Stomach (tissue), 8 donors: ENCODE measurements at regions not wholly inside any gene's neighbourhood (a gene's known extent, or its start where the extent isn't known, plus 50 kb on each side); places are given as distances from the start of the nearest gene placed in this dataset.
"Not testable (repeated sequence)": the region's sequence is repeated elsewhere in the genome, so short reads cannot be mapped to it uniquely, and the experiment has no call there.

Experiments
- DNase-seq, 2 donors: peaks; one replicate each; pipeline versions ENCODE4 v3.0.0 to v3.0.0-alpha.2; 2013 to 2019
- H3K27ac ChIP-seq, 5 donors: fragments of 200-600 bp in 4 of 5; sonication (generic) in 4 of 5; one replicate each; pipeline ENCODE4 v1.5.1; 2013 to 2019; ENCODE audit warnings: mild to moderate bottlenecking in 1 of 5, moderate library complexity in 1 of 5
- H3K27me3 ChIP-seq, 3 donors: fragments of 200-600 bp; sonication (generic); one replicate each; pipeline ENCODE4 v1.5.1; 2017 to 2019; ENCODE audit warnings: mixed run types in 1 of 3
- H3K36me3 ChIP-seq, 4 donors: fragments of 200-600 bp; sonication (generic); 1 replicate in 3 of 4; 2 replicates in 1 of 4; pipeline ENCODE4 v1.5.1; 2016 to 2019
- H3K4me1 ChIP-seq, 4 donors: fragments of 200-600 bp; sonication (generic); one replicate each; pipeline ENCODE4 v1.5.1; 2016 to 2019
- H3K4me3 ChIP-seq, 4 donors: fragments of 200-600 bp; sonication (generic) in 3 of 4; one replicate each; pipeline ENCODE4 v1.5.1; 2016 to 2019; ENCODE audit warnings: mild to moderate bottlenecking in 1 of 4
- H3K9me3 ChIP-seq, 4 donors: fragments of 200-600 bp; sonication (generic); one replicate each; pipeline ENCODE4 v1.5.1; 2016 to 2019
- CTCF ChIP-seq, 7 experiments: fragments of 450-650 bp in 4 of 7; fragments of 200-600 bp in 3 of 7; sonication (generic) in 3 of 7; IDR thresholded peaks; one replicate each; pipeline ENCODE4 v1.5.1; 2016 to 2019; ENCODE audit warnings: antibody characterized with exemption in 7 of 7, control low read depth in 2 of 7, mild to moderate bottlenecking in 1 of 7
- EP300 ChIP-seq: sonication (generic); formaldehyde crosslinking; IDR thresholded peaks from one replicate; pipeline ENCODE4 v1.6.1; 2017; ENCODE audit warnings: antibody characterized with exemption
- POLR2A ChIP-seq, 4 donors: fragments of 450-650 bp; IDR thresholded peaks; one replicate each; pipeline ENCODE4 v1.6.1; 2016; ENCODE audit warnings: antibody characterized with exemption in 4 of 4, control low read depth in 2 of 4, mild to moderate bottlenecking in 1 of 4, moderate library complexity in 1 of 4
- POLR2AphosphoS5 ChIP-seq, 3 donors: sonication (generic); formaldehyde crosslinking; IDR thresholded peaks; one replicate each; pipeline ENCODE4 v1.6.1; 2016; ENCODE audit warnings: antibody characterized with exemption in 3 of 3
- WGBS, 5 donors: extraction: QIAGEN DNeasy Blood & Tissue Kit in 3 of 5; methylation state at CpG; one replicate each; pipeline versions ENCODE4 v1.1.5 to v1.1.7; 2013 to 2018; 5-methylcytosine and 5-hydroxymethylcytosine counted together
- intact Hi-C: fragments of 100-400 bp; cut with DNase I; formaldehyde crosslinking; loops from one replicate; pipeline ENCODE4 v1.15.1; 2023; ENCODE audit warnings: low total_unique reads
- donor health status: healthy with polysubstance abuse.
- donor health status: Bipolar disorder and iron deficiency.
- donor health status: healthy.

DNA sequence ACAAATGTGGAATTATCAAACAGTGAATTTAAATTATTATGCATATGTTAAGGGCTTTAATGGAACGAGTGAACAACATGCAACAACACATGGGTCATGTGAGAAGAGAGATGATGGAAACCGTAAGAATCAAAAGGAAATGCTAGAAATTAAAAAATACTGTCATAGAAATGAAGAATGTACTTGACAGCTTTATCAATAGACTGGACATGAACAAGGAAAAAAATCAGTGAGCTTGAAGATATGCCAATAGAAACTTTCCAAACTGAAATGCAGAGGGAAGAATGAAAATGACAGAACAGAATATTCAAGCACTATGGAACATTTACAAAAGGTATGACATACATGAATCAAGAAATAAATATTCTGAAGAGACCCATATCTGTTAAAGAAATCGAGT lies 117.7 kb upstream of the KCNJ3 start:
- Histone ChIP-seq H3K4me3 (no peak overlapping the region), H3K27ac (no peak overlapping the region), H3K4me1 (no peaks in the 10 kb centered on the region), H3K9me3 (no peaks in the 10 kb centered on the region), H3K27me3 (no peaks in the 10 kb centered on the region), H3K36me3 (no peaks in the 10 kb centered on the region)
- WGBS, 5 donors: 76 to 87% (median 85%) methylated on average over 3 of the region's 3 CpGs
- TF ChIP-seq POLR2A (IDR thresholded peaks at IDR 0.05) (no peak), POLR2AphosphoS5 (IDR thresholded peaks at IDR 0.05) (no peak), CTCF (IDR thresholded peaks at IDR 0.05) (no peak), EP300 (no peak)
- intact Hi-C loops: no loop called here
- DNase-seq: no peak

- H3K4me1 ChIP-seq, H3K36me3 ChIP-seq, H3K27ac ChIP-seq, H3K9me3 ChIP-seq, H3K27me3 ChIP-seq, intact Hi-C loops, H3K4me3 ChIP-seq, DNase-seq: not testable (repeated sequence)
- 66 to 76% (median 70%) methylated on average over 6 of the region's 6 CpGs for WGBS, 5 donors
These were observed 115.8 kb upstream of the KCNJ3 start for GRCh38 chr2:154582694-154583093.

- intact Hi-C loops, H3K27ac ChIP-seq, H3K4me1 ChIP-seq, H3K36me3 ChIP-seq, H3K4me3 ChIP-seq, DNase-seq, H3K27me3 ChIP-seq, H3K9me3 ChIP-seq: not testable (repeated sequence)
- WGBS, 5 donors: 84 to 92% (median 88%) methylated on average over 8 of the region's 8 CpGs
These were observed 115.2 kb upstream of the KCNJ3 start for GRCh38 chr2:154583274-154583673.

- H3K9me3 ChIP-seq: no peaks in the 10 kb centered on the region
- 39 to 67% (median 54%) methylated on average over 1 of the region's 1 CpG for WGBS, 5 donors
- peak in 1 of 2 donors; percentile 2 for DNase-seq
- H3K4me1 ChIP-seq: no peaks in the 10 kb centered on the region
- H3K27me3 ChIP-seq: no peaks in the 10 kb centered on the region
- TF ChIP-seq EP300: no peak
- TF ChIP-seq CTCF (IDR thresholded peaks at IDR 0.05): no peak
- TF ChIP-seq POLR2A (IDR thresholded peaks at IDR 0.05): no peak
- TF ChIP-seq POLR2AphosphoS5 (IDR thresholded peaks at IDR 0.05): no peak
- H3K4me3 ChIP-seq: no peak overlapping the region
- no peaks in the 10 kb centered on the region for H3K36me3 ChIP-seq
- intact Hi-C loops: no loop called here
- no peak overlapping the region for H3K27ac ChIP-seq
These were observed 110.8 kb upstream of the KCNJ3 start for GRCh38 chr2:154587739-154588138.

DNA sequence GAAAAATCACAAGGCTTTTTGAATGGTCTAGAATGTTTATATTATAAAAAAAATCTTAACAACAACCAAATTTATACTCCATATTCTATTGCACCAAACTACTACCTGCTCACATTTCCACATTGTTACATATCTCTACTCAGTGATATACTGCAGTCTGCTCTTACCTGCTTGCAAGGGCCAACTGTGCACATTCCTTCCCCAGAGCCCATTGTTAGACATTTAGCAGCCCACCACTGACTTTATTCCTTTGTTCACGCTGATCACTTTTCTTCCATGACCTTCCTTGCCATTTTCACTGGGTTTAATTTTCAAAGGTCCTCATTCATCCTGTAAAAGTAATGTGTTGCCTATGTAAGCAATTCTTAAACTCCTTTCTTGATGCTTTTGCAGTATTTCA lies 109.7 kb upstream of the KCNJ3 start:
- TF ChIP-seq CTCF (IDR thresholded peaks at IDR 0.05) (no peak), POLR2AphosphoS5 (IDR thresholded peaks at IDR 0.05) (no peak), POLR2A (IDR thresholded peaks at IDR 0.05) (no peak), EP300 (no peak)
- H3K4me3 ChIP-seq: no peak overlapping the region
- no peaks in the 10 kb centered on the region for H3K27me3 ChIP-seq
- H3K36me3 ChIP-seq: no peaks in the 10 kb centered on the region
- no peak overlapping the region for H3K27ac ChIP-seq
- no peak for DNase-seq
- no peaks in the 10 kb centered on the region for H3K9me3 ChIP-seq
- 59 to 81% (median 73%) methylated on average over 1 of the region's 1 CpG for WGBS, 5 donors
- no peaks in the 10 kb centered on the region for H3K4me1 ChIP-seq
- intact Hi-C loops: no loop called here

DNA sequence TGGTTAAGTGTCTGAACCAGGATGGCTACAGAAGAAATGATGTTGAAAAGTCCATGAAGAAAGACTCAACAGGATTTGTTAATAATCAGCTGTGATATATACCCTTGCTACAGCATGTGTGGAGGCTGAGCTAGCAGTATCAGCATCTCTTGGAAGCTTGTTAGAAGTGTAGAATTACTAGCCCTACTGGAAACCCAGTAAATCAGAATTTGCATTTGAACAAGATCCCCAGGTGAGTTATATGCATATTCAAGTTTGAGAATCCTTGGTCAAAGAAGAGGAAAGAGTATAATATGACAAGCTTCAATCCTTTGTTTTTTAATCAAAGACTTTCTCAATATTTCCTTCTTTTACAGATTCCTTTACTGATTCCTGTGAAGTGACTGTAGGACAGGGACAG lies 109.0 kb upstream of the KCNJ3 start:
- no peaks in the 10 kb centered on the region for H3K36me3 ChIP-seq
- H3K27me3 ChIP-seq: no peaks in the 10 kb centered on the region
- no peaks in the 10 kb centered on the region for H3K4me1 ChIP-seq
- no peak overlapping the region for H3K27ac ChIP-seq
- intact Hi-C loops: no loop called here
- no peak overlapping the region for H3K4me3 ChIP-seq
- no peaks in the 10 kb centered on the region for H3K9me3 ChIP-seq
- TF ChIP-seq CTCF (IDR thresholded peaks at IDR 0.05) (no peak), EP300 (no peak), POLR2AphosphoS5 (IDR thresholded peaks at IDR 0.05) (no peak), POLR2A (IDR thresholded peaks at IDR 0.05) (no peak)
- no peak for DNase-seq
